Cardiac muscle cell (in vitro differentiated cells and primary cell): ENCODE measurements at regions not wholly inside any gene's neighbourhood (a gene's known extent, or its start where the extent isn't known, plus 50 kb on each side); places are given as distances from the start of the nearest gene placed in this dataset.

ENCODE experiments used
- DNase-seq, 2 donors: peaks; one replicate each; pipeline versions ENCODE4 v3.0.0 to v3.0.0-alpha.2; 2010 to 2017; ENCODE audit warnings: low read depth in 1 of 2, low spot score in 1 of 2
- H3K27ac ChIP-seq: fragments of 200-600 bp; sonication (generic); 2 replicates; pipeline ENCODE4 v1.5.1; 2016
- H3K27me3 ChIP-seq: fragments of 200-600 bp; sonication (generic); 2 replicates; pipeline ENCODE4 v1.6.0; 2016; ENCODE audit warnings: control low read depth
- H3K36me3 ChIP-seq: fragments of 200-600 bp; sonication (generic); 2 replicates; pipeline ENCODE4 v1.5.1; 2016; ENCODE audit warnings: control low read depth
- H3K4me1 ChIP-seq: fragments of 200-600 bp; sonication (generic); 2 replicates; pipeline ENCODE4 v1.8.1; 2017; ENCODE audit warnings: low read depth, mild to moderate bottlenecking, mixed run types
- H3K4me3 ChIP-seq: fragments of 200-600 bp; sonication (generic); 2 replicates; pipeline ENCODE4 v1.5.1; 2016; ENCODE audit warnings: mild to moderate bottlenecking
- H3K9me3 ChIP-seq: fragments of 200-600 bp; sonication (generic); 2 replicates; pipeline ENCODE4 v1.5.1; 2017; ENCODE audit warnings: low read depth, mild to moderate bottlenecking, control low read depth
- CTCF ChIP-seq: IDR thresholded peaks from 2 replicates; pipeline ENCODE4 v1.5.1; 2012; ENCODE audit warnings: low read depth, mild to moderate bottlenecking, low read length

- no peak overlapping the region for H3K27ac ChIP-seq
- DNase-seq: no peak
- no peaks in the 10 kb centered on the region for H3K36me3 ChIP-seq
- TF ChIP-seq CTCF: no peak
- H3K4me3 ChIP-seq: no peak overlapping the region
- no peaks in the 10 kb centered on the region for H3K4me1 ChIP-seq
- H3K9me3 ChIP-seq: no peaks in the 10 kb centered on the region
- no peaks in the 10 kb centered on the region for H3K27me3 ChIP-seq
Measured at GRCh38 chr7:12890586-12890985, 203.2 kb downstream of the ARL4A start.

- no peak overlapping the region for H3K4me3 ChIP-seq
- H3K27me3 ChIP-seq: no peaks in the 10 kb centered on the region
- no peaks in the 10 kb centered on the region for H3K9me3 ChIP-seq
- DNase-seq: no peak
- no peaks in the 10 kb centered on the region for H3K4me1 ChIP-seq
- TF ChIP-seq CTCF: no peak
- no peaks in the 10 kb centered on the region for H3K36me3 ChIP-seq
- H3K27ac ChIP-seq: no peak overlapping the region
Measured at GRCh38 chr7:12893292-12893691, 205.9 kb downstream of the ARL4A start.

GRCh38 chr7:12895296-12895695, 207.9 kb downstream of the ARL4A start:
- DNase-seq: no peak
- no peak overlapping the region for H3K27ac ChIP-seq

GRCh38 chr7:12896316-12896715, 208.9 kb downstream of the ARL4A start:
- no peaks in the 10 kb centered on the region for H3K27me3 ChIP-seq
- H3K4me1 ChIP-seq: no peaks in the 10 kb centered on the region
- no peaks in the 10 kb centered on the region for H3K36me3 ChIP-seq
- no peaks in the 10 kb centered on the region for H3K9me3 ChIP-seq
- no peak overlapping the region for H3K4me3 ChIP-seq
- TF ChIP-seq CTCF: no peak
- DNase-seq: no peak
- no peak overlapping the region for H3K27ac ChIP-seq

More at GRCh38 chr7:12895296-12895695, 207.9 kb downstream of the ARL4A start:
- no peak for TF ChIP-seq CTCF
- no peaks in the 10 kb centered on the region for H3K36me3 ChIP-seq
- H3K27me3 ChIP-seq: no peaks in the 10 kb centered on the region
- H3K4me1 ChIP-seq: no peaks in the 10 kb centered on the region
- no peaks in the 10 kb centered on the region for H3K9me3 ChIP-seq
- H3K4me3 ChIP-seq: no peak overlapping the region

GRCh38 chr7:12898004-12898403, 210.6 kb downstream of the ARL4A start:
- Histone ChIP-seq H3K27me3 (no peaks in the 10 kb centered on the region), H3K27ac (no peak overlapping the region), H3K4me1 (no peaks in the 10 kb centered on the region), H3K9me3 (no peaks in the 10 kb centered on the region), H3K36me3 (no peaks in the 10 kb centered on the region), H3K4me3 (no peak overlapping the region)
- no peak for DNase-seq
- no peak for TF ChIP-seq CTCF

GRCh38 chr7:12898620-12899019, 211.2 kb downstream of the ARL4A start:
- Histone ChIP-seq H3K4me1 (no peaks in the 10 kb centered on the region), H3K9me3 (no peaks in the 10 kb centered on the region), H3K36me3 (no peaks in the 10 kb centered on the region), H3K27ac (no peak overlapping the region), H3K27me3 (no peaks in the 10 kb centered on the region), H3K4me3 (no peak overlapping the region)
- no peak for TF ChIP-seq CTCF
- no peak for DNase-seq
